NCI-H446 (cell line): ENCODE measurements at regions not wholly inside any gene's neighbourhood (a gene's known extent, or its start where the extent isn't known, plus 50 kb on each side); places are given as distances from the start of the nearest gene placed in this dataset.
A peak's percentile ranks its signal among the peaks of the same experiment; 100 is the strongest.
"Not testable (repeated sequence)": the region's sequence is repeated elsewhere in the genome, so short reads cannot be mapped to it uniquely, and the experiment has no call there.

Experiments used
- DNase-seq, 2 experiments: peaks; one replicate each; lab custom pipeline; 2025; lab: John Stamatoyannopoulos, UW

- DNase-seq = peak in 1 of 2 experiments; percentile 50
These were observed 95.2 kb upstream of the PCED1B start for GRCh38 chr12:46983959-46984841.

GRCh38 chr12:46985816-46986215 is 93.6 kb upstream of the PCED1B start:
- DNase-seq = no peak

GRCh38 chr12:46988122-46988521 is 91.3 kb upstream of the PCED1B start:
- not testable (repeated sequence) for DNase-seq

DNA sequence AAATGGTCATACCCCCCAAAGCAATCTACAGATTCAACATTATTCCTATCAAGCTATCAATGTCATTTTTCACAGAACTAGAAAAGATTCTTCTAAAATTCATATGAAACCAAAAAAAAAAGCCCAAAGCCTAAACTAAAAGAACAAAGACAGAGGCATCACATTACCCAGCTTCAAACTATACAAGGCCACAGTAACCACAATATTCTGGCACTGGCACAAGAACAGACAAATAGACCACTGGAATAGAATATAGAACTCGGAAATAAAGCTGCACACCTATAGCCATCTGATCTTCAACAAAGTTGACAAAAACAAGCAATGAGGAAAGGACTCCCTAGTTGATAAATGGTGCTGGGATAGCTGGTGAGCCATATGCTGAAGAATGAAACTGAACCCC is 89.2 kb upstream of the PCED1B start:
- DNase-seq = no peak

DNA sequence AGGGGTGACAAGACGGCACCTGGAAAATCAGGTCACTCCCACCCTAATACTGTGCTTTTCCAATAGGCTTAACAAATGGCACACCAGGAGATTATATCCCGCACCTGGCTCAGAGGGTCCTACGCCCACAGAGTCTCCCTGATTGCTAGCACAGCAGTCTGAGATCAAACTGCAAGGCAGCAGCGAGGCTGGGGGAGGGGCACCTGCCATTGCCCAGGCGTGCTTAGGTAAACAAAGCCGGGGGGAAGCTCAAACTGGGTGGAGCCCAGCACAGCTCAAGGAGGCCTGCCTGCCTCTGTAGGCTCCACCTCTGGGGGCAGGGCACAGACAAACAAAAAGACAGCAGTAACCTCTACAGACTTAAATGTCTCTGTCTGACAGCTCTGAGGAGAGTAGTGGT is 87.4 kb upstream of the PCED1B start:
- not testable (repeated sequence) for DNase-seq

- no peak for DNase-seq
These were observed 80.5 kb upstream of the PCED1B start for GRCh38 chr12:46998811-46999368.

DNA sequence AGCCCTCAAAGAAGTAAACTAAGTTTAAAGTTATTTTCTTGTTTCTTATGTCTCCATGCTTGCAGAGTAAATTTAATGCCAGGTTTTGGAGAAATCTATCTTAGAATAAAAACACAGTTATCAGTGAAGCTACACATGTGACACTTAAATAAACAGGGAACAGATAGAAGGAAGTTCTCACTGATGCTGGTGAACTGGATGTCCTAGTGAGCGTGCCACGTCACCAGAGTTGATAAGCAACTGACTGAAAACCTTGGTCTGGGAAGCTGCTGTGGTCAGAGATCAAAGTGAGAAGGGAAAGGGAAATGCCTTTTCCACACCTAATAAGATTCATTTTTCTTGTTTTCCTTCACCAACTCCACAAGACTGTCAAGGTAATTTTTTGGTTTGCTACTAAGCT is 74.8 kb upstream of the PCED1B start:
- no peak for DNase-seq

GRCh38 chr12:47007048-47007447 is 72.4 kb upstream of the PCED1B start:
- no peak for DNase-seq

DNA sequence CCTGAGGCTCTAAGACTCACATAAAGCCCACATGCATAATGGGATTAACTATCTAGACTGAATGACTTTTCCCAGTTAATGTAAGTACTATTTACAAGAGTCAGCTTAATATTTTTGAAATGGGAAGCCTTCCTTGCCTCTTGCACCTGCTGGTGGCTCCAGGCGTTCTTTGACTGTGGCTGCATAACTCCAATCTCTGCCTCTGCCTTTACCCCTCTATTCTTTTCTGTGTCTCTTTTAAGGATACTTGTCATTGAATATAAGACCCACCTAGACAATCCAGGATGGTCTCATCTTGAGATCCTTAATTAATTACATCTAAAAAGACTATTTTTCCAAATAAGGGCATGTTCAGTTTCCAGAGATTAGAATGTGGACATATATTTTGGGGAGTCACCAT is 66.9 kb upstream of the PCED1B start:
- DNase-seq = no peak

GRCh38 chr12:47014474-47014873 is 64.9 kb upstream of the PCED1B start:
- DNase-seq = no peak

- no peak for DNase-seq
These were observed 64.0 kb upstream of the PCED1B start for GRCh38 chr12:47015381-47015780.

- no peak for DNase-seq
These were observed 62.2 kb upstream of the PCED1B start for GRCh38 chr12:47017041-47017713.

GRCh38 chr12:47017901-47018475 is 61.4 kb upstream of the PCED1B start:
- DNase-seq = no peak

GRCh38 chr12:47020211-47020821 is 59.1 kb upstream of the PCED1B start:
- DNase-seq = no peak

DNA sequence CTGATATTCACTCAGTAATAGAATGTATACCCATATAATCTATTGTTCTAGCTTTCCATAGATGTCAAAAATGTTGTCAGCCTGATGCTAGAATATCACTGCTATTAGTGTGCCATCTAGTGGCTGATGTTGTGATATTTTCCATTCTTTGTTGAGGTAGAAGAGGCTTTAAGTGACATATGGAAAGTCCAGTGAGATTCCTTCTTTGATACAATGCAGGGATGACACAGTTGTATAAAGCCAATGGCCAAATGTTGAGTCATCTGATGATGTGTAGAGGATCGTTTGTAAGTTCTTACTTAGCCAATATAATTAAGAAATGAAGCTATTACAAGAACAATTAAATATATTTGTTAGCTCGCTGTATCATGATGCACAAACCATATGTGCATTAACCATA is 58.1 kb upstream of the PCED1B start:
- peak in 1 of 2 experiments; percentile 37 for DNase-seq

DNA sequence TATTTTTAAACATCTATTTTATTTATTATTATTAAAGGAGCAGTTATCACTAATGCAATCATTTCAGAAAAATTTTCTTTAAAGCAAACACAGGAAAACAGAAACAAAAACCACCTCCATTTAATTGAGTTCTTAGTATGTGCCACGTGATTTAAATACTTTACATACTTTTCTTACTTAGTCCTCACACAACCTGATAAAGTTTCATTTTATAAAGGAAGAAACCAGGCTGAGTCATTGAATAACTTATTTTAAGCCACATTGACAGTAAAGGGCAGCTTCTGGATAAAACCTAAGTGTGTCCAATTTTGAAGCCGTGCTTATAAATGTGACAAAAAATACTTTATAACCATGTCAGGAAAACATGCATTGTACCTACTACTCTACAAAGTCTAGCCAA is 57.1 kb upstream of the PCED1B start:
- DNase-seq = no peak

DNA sequence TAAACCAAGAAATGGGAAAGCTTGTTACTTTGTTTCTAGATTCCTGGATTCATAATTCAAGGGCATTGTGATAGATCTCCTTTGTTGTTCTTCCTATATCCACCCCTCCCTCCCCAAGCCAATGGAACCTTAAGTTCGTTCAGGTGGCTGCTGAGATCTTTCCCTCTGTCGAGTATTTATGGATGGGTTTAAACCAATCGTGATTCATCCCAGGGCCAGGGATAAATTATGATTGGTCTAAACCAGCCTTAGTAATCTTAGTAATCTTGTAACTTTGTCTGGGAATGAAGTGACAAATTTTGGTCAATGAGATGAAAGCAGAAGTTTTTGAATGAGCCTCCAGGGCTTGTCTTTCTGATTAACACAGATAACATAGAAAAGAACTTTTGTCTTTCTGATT is 56.1 kb upstream of the PCED1B start:
- no peak for DNase-seq

DNA sequence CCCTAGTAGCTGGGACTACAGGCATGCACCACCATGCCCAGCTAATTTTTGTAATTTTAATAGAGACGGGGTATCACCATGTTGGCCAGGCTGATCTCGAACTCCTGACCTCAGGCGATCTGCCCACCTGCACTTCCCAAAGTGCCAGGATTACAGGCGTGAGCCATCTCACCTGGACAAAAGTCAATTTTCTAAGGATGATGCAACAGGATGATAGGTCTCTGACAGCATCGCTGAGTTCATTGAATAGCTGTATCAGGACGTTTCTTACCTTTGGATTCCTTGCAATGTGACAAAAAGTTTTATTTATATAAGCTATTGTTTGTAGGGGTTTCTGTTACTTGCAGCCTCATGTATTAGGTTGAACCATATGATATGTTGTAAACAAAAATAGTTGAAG is 55.5 kb upstream of the PCED1B start:
- no peak for DNase-seq

DNA sequence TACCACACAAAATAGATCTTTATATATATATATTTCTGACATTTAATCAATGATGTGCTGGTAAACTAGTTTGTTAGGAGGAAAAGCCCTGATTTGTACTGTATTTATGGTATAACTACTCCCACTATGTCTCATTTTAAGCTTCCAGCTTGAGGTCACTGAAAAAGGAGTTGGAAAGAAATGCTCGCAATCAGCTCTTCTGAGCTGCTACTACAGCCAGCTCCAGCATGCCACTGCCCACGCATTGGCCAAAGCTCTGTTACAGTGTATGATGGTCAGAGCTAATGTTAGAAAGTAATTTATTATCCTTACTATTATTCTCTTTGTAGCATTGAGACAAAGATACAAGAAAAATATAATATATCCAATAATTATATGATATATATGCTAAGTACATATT is 55.0 kb upstream of the PCED1B start:
- DNase-seq = no peak

- DNase-seq = no peak
These were observed 54.1 kb upstream of the PCED1B start for GRCh38 chr12:47025349-47025748.

- DNase-seq = no peak
These were observed 53.6 kb upstream of the PCED1B start for GRCh38 chr12:47025798-47026197.

DNA sequence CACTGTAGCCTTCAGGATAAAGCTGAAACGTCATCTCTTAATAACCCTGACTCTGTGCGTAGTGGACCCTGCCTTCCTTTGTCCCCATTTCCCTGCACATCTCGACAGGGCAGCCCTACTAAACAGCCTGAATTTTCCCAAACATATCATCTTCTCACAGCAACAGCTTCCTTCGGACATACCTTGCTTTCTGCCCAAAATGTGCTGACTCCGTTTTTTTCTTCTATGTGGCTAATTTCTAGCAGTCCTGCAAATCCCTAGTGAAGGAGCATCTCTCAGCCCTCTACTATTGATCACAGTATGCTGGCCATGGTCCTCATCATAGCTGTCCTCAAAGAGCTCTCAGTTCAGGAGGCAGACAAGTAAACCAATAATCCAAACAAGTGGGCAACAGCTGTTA is 53.1 kb upstream of the PCED1B start:
- no peak for DNase-seq
